GM18511 (cell line): ENCODE measurements at regions not wholly inside any gene's neighbourhood (a gene's known extent, or its start where the extent isn't known, plus 50 kb on each side); places are given as distances from the start of the nearest gene placed in this dataset.

ENCODE experiments used
- ATAC-seq: cut with Tn5 transposase; IDR thresholded peaks from one replicate; pipeline ENCODE4 v1.9.1; 2021; ENCODE audit warnings: mild to moderate bottlenecking, moderate library complexity; ENCODE audit not compliant: unreplicated experiment

DNA sequence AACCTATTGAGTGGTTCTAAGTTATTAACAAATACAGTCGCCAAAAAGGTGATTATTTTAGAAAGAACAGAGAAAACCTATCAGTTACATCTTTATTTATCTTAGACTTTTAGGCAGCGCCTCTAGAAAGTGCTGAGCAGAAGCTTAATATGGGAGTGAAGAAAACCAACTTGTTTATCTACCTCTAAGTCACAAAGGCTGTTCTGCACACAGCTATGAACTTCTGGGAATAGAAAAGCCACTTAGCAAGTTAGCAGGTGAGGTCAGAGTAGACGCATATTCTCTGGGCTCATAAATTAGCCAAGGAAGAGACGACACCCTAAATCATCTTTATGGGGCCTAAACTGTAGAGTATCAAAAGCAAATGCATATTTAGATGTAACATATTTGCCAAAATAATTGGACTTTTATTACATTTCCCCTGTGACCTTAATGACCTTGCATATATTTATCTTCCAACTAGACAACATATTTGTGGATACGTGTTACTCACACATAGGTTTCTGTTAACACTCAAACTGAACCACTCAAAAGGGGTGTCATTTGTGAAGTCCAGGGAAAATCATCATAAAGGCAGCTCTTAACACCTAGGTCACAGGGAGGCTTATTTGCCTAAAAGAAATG lies 267.1 kb downstream of the ADGB start:
- ATAC-seq, result no peak

DNA sequence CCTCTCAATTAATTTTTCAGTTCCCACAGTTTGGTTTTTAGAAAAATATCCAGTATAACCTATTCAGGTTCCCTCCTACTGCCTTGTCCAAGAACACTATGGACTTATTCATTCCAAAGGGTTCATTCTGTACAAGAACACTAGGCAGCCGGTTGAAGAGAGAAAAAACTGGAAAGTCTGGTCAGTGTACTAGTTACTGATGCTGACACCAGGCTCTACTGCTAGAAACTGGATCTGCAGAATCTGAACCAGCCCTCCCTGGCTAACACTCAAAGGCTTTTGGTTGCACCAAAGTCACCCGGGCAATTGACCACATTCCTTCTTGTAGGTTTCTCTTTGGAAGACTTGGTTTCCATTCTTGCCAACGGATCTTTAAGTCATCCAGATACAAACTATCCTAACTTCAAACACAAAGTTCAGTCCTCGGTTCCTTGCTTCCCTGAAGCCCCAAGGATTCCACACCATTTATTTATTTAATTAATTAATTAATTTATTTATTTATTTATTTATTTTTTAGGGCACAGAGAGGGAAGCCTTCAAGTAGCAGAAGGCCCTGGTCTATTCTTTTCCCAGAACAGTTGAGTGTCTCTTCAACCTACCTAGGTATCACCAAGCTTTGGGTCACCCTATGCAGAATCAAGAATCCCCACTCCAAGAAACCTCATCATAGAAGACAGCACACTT lies 268.1 kb downstream of the ADGB start:
- no peak for ATAC-seq

DNA sequence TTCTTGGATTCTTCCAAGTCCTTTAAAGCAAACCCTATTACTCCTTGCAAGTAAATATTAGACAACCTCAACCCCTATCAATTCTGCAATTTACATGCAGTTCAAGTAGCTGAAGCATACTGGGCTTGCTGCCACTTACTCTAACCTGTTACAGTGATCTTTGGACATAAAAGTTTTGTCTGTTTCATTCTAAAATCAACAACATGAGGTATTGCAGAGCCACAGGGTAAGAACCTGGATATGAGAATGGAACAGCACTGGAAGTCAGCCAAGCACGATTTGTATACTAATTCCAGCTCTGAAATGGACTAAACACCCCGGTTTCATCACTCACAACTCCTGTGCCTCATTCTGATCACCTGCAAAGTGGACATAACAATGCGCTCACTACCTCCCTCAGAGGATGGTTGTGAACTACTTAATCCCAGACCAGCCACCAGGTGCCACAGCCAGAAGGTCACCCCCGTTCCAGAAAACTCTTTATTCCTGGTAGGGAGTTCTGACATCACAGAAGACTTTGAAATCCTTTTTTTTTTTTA lies 270.0 kb downstream of the ADGB start:
- no peak for ATAC-seq

DNA sequence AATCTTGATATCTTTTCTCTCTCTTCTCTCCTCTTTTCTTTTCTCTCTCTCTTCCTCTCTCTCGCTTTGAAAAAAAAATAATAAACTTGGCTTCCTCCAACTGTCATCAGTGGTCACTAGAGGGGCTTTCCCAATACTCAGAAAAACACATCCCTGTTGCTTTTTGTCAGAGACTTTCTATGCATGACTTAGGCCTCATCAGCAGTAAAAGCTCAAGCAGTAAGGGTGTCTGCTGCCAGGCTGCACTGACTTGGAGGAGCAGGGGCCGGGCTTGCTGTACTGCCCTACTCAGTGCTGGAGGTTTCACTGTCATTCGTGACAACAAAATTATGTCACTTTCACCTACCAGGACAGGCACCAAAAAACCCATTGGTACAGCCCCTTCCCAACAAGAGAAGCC lies 272.0 kb downstream of the ADGB start:
- peak; percentile 89 for ATAC-seq

DNA sequence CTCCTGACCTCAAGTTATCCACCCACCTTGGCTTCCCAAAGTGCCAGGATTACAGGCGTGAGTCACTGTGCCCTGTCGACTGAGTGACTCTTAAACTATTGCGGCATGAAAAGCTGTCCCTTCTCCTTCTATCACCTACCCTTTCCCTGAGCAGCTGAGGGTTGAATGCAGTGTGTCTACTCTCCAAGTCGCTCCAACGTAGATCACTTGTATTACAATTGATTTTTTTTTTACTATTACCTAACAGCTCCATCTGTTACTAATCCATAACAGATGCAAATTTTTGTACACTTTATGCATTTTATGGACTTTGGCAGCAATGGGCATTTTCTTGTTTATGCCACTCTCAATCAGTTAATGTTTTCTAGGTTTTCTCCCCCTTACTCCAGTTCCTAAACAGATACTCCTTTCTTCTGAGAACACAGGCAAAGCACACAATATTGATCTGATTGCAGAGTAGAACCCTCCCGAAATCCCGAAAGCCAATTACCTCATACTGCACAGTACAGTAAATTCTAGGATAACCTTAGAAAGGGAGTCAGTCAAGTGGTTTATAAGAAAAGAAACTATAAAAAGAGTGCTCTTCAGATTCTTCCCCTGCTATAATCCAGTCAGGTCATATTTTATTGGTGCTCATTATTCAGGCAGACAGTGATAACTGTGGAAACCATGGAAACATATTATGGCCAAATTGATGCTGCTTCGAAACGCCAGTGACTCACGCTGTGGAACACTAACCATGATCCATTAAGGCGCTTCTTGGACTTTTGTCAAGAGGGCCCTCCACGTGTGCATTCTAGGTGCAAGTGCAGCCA lies 273.0 kb downstream of the ADGB start:
- ATAC-seq, result no peak

DNA sequence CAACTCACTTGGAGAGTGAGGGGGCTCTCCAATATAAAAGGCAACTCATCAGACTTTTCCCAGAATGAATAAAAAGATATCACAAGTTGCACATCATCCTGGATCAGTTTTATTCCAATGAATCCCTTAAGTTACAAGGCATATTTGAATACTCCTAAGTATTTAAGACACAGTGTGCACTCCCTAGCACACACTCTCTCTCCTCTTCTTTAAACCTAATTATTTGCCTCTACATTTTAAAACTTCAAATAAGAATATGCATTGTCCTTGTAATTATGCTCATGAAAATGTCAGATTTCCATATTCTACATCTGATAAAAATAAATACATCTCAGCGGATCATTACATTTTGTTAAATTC lies 273.6 kb downstream of the ADGB start:
- ATAC-seq, result no peak

DNA sequence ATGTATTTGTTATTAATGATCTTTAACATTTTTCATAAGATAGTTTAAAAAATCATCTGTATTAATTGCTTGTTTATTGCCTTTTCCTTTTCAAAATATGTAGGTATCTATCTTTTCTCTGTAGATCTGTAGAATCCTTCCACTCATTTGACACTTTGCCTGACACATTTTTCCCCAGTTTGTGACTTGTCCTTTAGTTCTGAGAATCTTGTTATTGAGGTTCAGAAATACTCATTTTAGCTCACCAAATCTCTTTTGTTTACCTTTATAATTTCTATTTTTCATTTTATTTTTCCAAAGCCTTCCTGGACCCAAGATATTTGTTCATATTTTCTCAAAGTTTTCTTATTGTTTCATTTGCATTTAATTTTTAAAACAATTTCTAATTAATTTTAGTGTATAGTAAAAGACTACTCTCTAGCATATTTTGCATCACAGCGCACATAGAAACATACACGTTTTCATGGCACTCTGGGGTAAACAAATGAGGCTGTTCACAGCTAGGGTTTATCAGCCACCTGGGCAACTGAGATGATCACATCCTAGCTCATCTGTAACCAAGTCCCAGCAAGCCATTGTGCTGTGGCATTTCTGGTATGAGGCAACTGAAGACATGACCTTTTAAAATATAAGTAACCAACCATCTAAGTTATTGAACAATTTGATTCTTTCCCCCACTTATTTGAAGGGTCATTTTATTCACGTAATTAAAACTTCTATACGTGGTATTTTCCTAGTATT lies 275.7 kb downstream of the ADGB start:
- ATAC-seq, result no peak

DNA sequence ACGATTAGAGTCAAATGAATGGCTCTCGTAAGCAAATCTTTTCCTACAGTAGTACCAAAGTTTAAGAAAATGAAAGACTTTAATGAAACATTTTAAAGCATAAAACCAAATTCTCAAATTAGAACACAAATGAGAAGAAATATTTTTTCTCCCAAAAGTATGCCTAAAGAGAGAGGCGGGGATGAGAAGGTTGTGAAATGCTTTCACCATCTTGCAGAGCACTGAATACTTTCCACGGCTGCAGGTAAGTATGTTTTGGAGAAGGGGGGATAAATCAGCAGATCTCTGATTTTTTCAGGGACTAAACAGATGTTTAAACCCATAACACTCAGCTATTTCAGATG lies 277.1 kb downstream of the ADGB start:
- no peak for ATAC-seq

DNA sequence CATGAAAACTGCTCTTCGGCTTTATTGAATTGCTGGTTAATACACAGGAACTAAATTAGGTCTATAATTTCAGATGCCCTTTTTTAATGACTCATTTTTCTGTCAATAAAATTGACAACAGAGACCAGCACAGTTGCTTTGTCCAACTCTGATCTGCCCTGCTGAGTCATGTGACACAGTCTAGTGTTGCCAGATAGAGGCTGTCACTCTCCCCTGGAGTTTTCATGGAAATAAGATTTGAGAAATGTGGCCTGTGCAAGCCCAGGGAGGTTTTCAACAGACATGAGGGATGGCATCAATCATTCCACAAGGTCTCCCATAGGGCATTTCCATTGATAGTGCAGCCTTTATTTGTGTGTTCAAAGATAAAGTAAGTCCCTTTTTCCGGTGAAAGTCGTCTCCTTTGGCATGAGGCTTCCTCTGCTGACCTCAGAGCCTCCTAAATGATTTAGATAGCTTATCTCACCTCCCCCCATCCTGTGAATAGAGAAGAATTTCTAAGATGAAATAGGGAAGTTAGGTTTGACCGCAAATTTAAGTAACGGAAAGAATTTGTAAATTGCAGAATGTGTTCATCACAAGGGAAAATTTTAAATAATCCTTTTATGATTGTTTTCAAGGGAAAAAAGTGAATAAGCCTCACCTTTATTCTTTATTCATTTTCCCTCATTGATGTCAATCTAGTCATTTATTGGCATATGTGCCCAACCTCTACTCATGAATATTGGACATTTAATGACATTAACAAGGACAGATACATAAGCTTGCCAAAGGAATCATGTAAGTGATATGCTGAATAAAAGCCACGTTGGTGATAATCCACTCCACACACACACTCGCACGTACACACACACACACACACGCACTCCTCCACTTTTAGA lies 277.7 kb downstream of the ADGB start:
- peak; percentile 78 for ATAC-seq

DNA sequence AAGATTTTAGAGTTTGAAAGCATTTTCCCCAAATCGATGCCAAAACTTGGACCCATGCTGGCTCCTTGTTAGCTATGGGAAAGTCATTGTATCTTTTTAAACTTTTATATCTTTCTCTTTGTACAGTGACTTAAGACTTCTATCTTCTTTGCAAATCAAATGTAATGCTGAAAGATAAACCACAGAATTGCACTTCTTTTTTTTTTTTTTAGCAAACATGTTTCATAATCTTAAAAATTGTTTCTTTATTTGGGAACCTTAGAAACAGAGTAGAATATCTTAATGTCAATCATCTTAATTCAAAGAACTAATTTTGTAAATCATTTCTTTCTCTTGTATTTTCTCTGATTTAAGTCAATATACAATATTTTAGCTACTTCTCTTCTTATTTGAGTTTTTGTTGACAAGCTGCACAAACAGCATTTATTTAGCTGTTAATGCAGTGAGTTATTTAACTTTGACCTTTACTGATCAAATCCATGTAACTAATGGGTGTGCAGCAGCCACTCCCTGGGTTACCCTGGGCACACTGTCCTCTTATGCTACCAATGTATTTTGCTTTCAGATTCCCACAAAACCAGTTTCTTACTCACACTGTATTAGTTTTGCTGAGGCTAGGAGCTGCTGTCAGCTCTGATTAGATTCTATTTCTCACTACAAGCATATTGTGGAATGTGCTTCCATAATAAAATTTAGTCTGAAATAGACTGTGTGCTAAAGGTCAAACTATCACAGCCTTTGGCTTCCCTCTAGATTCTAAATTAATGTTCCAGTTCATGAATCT lies 279.6 kb downstream of the ADGB start:
- ATAC-seq, result no peak

DNA sequence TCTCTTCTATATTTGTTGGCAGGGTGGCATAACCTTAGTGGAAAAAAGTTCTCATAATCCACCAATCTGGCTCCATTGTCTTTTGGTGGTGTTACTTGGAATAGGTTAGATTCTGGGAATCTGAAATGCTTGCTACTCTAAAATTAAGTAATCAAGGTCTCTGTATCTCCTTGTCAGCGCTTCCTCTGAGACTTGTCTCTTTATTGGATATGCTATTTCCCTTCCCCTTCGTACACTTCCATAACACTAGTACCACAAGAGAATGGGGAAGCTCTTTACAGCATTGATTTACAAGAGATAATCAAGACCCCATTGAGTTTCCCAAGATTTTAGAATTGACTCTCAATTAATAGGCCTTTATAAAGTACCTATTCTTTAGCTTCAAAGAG lies 280.2 kb downstream of the ADGB start:
- no peak for ATAC-seq

DNA sequence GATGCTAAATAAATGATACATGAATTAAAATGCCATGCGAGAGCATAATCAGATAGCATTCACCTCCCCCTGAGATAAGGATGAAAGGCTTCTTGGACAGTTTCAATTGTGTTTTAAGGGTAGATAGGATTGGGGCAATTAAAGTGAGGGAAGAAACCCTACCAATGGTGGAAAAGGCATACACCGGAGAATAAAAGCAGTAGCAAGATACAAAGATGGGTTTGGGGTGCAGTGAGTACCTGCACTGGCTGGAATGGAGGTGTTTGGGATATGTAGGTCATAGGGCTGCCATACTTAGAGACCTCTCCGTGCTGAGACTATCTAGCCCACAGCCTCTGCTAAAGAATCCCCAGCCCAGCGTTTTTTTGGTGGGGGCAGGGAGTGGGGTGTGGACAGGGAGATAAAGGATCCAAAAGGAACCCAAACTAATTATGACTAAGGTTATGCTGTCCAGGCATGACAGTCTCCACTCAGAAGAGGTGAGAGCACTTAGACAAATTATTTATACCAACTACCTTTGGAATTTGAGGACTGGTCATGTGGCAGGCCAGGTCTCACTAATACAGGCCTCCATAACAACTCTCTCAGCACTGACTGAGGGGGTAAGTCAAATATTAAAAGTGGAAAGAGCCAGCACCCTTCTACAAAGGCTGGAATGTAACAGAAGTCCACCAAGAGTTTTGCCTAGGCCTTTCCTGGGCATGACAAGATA lies 280.8 kb downstream of the ADGB start:
- no peak for ATAC-seq

DNA sequence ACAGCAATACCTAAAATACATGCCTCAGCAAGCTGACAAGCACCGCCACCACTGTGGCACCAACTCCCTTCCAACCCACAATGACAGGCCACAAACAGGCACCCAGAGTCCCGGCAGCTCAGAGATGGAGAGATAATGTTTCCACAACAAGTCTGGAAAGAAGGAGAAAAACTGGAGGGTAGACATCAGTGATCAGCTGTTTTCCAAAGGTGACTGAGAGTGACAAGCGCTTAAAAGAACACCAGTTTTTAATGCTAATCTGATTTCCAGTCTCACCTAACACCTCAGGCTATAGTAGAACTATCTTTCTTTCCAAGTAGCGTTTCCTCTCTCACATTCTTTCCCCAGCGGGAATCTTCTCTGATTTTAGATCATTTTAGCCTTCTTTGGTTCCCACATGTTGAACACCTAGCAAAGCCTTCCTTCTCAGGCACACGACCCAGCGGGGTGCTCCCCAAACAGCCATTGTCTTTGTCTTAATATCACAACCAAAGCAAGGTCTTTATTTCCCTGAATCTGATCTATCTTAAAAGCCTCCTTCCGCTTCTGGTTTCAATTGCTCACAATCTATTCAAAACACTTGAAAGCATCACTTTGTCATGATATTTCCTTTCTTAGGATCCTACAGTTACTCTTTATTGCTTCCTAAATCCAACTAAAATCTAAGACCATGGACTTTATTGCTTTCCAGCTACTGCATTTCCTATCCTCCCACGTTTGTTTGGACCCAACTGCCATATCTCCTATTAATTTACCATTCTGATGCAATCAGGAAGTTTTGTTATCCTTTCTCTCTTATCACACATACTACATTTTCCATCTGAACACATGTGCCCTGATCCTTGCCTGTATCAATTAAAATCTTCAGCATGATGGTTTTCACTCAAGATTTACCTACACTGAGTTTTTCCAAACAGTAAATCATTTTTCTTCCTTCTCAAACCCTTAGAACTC lies 282.7 kb downstream of the ADGB start:
- ATAC-seq, result no peak

DNA sequence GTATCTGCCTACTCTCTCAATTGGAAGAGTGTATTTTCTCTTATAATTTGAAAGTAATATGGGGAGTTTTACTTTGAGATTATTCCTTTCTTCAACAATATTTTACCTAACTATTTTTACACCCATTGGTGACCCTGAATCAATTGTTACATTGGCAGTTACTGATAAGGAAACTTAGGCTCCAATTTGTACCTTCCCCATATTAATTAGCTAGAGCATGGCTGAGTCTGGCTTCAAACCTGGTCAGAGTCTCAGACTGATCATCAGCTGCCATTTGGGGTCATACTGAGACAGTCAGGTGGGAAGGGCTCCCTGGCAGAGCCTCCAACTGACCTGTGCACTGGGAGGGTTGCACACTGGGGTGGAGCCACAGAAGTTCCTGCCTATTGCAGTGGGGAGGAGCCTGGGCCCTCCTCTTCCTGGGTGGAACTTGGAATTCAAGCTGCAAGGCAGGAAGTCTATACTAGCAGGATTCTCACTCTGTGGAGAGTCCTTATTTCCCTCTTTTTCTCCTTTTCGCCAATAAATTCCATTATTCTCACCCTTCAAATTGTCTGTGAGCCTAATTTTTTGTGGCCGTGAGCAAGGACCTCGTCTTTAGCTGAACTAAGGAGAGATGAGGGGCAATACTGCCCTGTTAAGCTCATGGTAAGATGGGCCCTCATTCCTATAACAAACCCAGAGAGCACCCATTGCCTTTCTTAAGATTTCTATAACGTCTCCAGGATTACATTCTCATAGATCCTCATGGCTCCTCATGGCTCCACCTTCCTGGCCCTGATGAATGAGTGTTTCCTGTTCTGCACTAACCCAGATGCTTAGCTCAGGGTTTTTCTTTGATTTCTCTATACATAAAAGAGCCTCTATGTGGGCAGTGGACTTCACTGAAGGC lies 285.1 kb downstream of the ADGB start:
- ATAC-seq, result no peak

DNA sequence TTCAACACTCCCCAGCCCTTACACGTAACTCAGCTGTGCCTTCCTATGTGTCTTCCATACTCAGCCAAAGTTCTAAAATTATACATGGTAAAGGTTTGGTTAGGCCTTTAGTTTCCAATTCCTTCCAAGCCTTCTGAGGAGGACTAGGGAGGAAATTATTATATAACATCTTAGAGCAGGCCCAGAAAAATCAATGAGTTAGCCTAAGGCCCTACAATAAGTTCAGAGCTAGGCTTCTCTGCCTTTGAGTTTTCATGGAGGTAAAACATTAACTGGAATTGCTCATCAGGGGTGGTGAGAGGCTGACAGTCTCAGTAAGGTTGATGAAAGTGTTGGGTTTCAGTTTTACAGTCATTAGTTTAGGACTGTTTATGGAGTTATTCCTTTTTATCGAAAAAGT lies 286.0 kb downstream of the ADGB start:
- peak; percentile 98 for ATAC-seq

DNA sequence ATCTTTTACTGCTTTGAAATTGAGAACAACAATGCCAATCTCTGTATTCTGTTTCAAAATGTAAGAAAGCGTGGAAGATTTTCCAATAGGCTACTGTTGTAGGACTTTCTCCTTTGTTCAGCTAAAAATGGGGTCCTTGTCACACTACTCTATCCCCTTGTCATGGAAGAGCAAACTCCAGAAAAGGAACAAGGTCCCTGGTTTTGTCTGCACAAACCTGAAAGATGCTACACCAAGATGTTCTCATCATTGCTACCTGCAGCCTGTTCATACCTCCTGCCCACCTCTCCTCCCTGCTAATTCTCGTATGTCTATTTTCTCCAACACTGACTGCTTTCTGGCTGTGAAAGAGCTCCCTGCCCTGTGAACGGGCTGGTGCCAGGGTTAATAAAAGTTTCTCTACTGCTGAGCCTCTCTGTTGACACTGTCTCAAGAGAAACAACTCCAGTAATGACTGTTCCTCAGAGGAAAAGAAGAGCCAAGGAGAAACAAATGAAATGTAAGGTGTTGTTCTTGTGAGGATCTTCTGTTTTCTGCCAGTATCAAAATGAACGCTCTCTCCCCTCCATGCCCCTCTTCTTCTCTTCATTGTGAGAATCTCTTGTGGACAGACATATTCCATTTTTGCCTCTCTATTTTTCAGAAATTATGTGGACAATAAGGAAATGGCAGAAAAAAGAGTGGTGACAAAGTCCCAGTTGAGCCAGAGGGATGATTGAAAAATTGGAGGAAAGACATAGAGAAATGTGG lies 287.1 kb downstream of the ADGB start:
- no peak for ATAC-seq
